Activated T-cell treated with anti-CD3 and anti-CD28 coated beads for 24 hours (primary cell): ENCODE measurements at regions not wholly inside any gene's neighbourhood (a gene's known extent, or its start where the extent isn't known, plus 50 kb on each side); places are given as distances from the start of the nearest gene placed in this dataset.

Experiments used
- DNase-seq: peaks from one replicate; pipeline ENCODE4 v3.0.0-alpha.2; 2020; ENCODE audit warnings: low read depth

DNA sequence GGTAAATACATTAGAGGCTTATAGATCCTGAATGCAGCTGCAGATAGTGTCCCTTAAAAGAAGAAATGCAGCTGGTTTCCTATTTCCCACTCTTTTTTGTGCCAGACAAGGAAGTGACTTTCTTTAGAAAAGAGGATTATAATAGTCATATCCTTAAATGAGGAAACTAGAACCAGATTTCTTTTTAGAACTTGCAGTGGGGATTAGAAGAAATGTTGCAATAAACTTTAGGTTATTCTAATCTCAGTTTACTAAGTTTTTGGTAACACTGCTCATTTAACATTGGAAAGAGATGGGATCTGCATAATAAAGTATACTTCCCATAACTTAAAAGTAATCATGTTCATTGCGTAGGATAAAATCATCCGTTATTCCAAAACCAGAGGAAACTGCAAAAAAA lies 101.9 kb downstream of the SLIT2 start:
- DNase-seq = no peak

DNA sequence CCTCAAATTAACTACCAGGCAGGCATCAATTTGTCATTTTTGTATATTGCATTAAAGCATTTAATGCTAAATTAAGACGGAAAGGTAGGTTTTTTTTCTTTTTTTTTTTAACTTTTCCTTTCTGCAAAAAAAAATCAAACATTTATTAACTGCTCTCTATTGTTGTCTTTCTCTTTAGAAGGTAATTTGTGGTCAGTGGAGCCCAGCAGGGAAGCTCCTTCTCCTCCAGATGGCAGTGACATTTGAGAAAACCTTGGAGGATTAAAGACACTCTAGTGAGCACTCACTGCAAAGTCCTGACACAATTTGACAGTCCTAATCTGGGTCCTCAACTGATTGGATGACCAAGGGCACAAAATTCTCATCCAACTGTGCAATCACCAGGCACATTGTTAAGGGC lies 102.4 kb downstream of the SLIT2 start:
- DNase-seq = no peak

DNA sequence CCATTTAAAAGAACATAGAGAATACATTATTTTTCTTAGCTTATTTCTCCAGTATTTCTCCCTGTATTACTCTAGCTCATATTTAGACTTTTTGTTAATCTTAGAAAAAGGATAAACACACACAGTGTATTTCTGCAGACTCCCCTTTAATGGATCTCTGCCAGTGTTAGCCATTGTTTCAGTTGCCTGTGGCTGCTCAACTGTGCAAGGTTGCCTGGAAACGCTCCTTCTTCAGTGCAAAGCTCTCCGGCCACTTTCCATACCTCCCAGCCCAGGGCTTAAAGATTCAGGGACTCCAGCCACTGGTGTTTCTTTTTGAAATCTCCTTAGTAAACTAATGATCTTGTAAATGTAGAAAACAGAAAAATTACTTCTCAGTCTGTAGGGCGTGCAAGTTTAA lies 104.9 kb downstream of the SLIT2 start:
- no peak for DNase-seq

DNA sequence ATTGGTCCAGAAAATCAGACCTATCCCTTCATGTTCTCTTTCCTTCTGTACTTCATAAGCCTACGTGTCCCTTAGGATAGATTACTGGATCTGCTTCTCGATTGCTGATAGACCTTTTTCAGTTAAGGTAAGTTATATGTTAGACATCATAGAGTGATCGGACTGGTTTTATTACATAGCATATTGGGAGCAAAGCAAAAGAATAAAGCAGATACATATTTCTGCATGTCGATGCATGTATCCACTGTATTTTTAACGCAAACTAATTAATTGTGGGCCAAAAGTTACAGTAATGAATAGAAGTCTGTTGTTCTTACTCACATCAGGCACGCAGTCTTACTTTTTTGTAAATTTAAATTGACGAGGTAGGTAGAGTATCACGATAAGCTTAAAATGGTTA lies 106.4 kb downstream of the SLIT2 start:
- no peak for DNase-seq

DNA sequence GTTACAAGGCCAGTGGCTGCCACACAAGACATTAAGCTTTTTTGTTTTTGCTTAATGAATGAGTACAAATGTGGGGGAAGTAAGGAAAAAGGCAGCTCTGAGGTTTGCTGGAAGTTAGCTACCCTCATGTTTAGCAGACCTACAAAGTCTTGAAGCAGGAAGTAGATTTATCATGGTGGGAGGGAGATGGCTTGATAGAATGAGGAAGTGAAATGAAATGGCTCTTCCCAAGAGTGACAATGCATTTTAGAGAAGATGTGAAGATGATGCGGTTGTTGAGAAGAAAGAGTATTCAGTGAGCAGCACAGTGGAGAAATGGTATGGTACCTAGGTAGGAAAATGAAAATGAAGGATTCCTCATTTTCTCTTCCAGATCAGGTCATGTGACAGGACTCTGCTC lies 108.0 kb downstream of the SLIT2 start:
- DNase-seq = no peak

DNA sequence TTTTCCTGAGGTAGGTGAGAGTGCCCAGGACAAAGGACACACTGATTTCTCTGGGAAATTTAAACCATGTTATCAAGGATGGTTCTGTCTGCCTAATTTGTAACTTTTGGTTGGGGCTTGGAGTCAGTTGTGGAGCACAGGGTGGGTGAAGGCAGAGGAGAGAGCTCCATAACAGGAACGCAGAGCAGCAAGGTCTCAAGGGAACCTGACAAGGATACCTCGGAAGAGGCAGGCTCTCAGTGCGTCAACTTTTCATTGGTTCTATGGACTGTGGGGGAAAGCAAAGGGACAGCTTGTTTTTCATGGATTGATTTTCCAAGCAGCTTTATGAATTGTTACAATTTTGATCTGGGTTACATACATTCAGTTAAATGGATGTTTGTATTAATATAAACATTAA lies 110.4 kb downstream of the SLIT2 start:
- DNase-seq = no peak

DNA sequence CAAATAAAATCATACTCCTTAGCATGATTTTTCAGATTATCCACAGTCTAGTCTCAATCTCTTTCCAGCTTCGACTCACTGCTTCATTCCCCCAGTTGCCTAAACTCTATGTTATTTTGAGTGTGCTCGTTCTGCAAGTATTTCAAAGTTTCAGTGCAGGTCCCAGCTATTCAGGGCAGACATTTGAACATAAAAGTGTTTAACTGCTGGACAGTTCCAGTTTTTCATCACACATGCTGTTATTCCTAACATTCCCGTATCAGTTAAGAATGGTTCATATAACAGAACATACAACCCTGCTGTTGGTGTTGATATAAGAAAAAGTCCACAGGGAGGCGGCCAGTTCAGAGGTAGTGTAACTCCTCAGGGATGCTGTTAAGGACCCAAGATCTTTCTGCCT lies 113.3 kb downstream of the SLIT2 start:
- no peak for DNase-seq

DNA sequence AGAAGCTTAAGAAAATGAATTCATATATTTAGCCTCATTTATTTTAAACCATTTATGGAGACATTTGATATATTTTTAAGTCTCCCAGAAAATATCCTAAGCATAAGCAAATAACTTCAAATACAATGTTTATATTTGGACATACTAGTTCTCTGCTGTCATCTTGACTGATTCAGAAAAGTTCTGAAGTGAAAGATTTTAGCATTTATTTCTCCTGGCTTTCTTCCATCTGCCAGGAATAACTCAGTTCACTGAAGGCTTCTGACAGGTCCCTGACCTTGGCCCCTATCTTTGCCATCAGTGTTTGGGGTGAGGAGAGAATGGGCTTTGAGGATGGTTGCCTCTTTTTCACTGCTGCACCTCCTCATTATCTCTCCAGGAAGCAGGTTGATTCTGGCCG lies 115.7 kb downstream of the SLIT2 start:
- no peak for DNase-seq

DNA sequence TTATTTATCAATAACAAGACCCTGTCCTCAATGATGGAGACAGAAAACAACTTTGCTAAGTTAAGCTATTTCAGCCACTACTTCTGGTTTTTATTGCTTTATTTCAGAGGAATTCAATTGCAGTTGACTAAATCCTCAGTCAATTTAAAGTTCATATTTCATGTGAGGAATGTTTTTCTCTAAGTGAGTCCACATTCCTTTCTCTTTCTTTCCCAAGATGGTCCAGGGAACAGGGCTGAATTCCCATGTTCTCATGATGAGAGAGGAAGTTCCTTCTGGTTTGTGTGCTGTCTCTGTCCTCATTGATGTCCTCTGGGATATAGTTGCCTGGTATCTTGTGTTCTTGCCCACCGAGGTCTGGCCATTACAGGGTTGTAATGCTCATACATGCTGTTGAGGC lies 117.2 kb downstream of the SLIT2 start:
- no peak for DNase-seq

DNA sequence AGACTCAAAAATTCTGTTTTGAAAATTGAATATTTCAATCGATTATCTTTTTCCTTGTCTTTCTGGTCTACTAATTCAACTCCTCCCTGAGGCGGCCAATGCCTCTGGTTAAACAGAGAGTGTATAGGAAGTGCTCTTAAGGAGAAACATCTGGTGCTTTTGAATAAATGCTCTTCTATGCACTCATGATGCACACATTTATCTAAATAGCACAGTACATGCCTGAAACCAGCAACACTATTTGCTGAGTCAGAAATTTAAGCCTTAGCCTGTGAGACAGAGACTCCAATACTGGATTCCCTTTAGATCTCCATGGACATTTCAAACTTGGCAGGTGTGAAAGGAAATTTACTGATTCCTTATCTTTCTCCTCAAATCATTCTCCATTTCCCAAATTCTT lies 118.6 kb downstream of the SLIT2 start:
- no peak for DNase-seq

DNA sequence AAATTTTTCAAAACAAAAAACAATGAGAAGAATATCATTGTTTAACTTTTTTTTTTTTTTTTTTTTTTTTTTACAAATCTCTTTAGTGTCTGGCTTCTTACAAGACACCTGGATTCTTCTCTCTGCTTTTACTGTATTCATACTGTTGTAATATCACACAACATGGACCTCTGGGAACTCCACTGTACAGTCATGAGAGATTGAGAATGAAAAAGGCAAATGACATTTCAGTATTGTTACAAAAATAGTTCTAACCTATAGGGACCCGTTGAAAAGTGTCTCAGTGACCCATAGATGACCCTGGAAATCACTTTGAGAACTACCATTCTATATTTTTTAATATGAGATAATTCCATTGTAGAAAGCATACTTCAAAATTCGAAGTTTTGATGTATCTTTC lies 124.4 kb downstream of the SLIT2 start:
- no peak for DNase-seq

DNA sequence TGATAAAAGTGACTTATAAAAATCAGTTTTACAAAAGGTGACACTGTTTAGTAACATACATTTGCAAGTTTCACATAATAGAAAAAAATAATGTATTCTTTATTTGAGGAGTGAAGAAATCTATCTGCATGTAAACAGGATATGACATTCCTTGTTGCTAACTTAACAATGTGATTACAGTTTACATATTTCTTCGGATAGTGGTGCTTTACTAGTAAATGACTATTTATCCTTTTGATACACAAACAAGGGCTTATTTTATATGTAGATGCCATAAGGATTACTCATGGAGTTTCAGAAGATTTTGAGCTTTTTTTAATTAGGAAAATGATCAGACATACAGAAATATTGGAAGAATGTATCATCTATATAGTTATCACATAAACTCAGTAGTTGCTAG lies 126.5 kb downstream of the SLIT2 start:
- no peak for DNase-seq

DNA sequence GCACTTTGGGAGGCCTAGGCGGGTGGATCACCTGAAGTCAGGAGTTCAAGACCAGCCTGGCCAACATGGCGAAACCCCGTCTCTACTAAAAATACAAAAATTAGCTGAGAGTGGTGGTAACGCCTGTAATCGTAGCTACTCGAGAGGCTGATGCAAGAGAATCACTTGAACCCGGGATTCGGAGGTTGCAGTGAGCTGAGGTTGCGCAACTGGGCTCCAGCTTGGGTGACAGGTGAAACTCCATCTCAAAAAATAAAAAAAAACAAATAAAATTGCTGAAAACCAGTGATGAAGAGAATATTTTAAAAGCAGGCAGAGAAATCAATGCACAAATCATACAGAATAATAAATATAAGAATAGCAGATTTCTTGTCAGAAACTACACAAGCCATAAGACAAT lies 129.3 kb downstream of the SLIT2 start:
- DNase-seq = no peak

DNA sequence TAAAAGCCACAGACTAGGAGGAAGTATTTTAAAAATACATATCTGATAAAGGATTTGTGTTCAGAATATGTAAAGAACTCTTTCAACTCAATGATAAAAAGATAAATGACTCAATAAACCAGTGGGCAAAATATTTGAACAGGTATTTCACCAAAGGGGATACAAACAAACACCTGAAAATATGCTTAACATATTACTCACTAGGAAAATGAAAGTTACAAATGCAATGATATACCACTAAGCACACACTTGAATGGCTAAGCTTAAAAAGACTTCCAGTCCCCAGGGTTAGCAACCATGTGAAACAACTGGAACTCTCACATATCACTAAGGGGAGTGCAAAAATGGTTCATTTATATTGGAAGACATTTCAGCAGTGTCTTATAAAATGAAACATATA lies 131.6 kb downstream of the SLIT2 start:
- DNase-seq = no peak

DNA sequence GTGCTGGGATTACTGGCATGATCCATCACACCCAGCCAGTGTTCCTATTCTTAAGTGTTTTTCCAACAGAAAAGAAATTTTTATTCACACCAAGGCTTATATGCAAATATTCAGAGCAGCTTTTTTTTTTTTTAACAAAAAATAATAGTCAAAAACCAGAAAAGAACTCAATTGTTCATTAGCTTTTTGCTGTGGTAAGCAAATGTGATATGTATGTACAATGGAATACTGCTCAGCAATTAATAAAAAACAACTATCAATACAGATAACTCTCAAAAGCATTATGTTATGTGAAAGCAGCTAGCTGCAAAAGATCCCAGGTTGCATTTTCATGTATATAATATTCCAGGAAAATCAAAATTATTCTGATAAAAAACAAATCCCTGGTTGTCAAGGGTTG lies 132.3 kb downstream of the SLIT2 start:
- DNase-seq = no peak

DNA sequence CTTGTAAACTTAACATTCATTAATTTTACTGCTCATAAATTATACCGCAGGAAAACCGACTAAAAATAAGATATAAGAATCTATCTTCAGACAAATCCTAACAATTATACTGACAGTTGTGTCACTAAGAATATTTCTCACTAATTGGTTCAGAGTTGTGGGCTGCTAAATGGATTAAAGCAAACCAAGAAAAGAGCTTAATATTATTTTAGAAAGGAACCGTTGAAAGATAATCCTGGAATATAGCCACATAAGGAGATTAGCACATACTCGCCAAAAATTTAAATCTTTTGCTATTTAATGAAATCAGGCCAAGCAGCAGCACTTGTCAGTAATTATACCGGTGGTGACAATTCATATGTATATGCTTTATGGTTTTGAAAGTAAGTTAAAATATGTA lies 132.8 kb downstream of the SLIT2 start:
- DNase-seq = no peak

DNA sequence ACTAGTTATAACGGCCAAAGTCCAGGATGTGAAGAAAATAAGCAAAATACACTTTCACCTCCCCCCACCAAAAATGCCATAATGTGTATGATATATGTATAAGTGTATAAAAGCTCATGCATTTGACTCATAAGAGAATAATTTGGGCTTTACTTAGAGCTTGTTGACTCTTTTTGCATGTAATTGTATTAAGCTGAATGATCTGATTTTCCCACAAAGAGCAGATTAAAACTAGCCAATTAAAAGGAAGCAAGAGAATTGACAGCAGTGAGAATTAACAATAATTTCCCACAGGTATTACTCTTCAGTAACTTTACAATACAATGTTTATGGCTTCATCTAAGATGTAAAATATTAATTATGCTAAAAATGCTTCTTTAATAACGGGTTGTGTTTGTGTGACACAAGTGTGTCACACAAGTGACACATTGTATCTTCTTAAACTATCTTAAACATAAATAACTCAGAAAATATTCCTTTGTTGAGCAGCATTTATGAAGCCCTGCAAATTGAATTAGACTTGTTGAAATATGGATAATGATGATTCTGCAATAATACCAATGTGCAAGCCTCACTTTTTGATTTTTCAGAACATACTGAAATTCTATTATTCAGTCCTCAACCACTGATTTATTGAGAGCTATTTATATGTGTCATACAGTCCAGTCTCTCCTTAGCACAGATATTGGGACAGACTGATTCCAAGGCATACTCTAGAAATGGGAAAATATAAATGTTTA lies 134.5 kb downstream of the SLIT2 start:
- DNase-seq = no peak

DNA sequence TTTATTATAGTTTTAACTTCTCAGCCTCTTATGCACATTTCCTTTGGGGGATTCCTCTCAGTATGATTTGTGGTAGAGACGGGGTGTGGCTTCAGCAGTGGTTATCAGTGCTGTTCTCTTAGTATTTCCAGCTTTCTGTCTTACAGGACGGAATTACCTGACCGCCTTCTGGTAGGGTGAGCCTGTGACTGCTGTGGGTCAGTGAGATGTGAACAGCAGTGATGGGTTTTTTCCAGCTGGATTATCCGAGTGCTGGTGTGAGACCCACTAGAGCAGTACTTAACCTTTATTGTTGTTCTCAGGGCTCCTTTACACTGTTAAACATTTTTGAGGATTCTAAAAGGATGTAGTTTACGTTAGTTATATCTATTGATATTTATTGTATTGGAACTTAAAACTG lies 135.2 kb downstream of the SLIT2 start:
- no peak for DNase-seq

DNA sequence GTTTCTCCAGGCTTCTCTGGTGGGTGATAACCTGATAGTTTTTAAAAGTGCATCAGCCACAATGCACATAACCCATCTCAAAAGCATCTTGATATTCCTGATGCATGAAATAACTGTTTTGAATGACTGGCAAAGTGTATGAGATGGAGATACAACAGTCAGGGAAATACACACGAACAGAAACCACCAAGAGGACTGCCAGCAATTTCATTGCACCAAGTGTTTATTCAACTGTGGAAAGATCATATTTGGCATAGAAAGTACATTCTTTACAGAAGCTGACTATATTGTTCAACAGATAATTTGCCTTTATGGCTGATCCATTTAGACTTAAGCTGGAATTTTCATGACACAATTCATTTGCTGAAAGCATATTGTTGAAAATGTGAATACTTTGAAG lies 139.5 kb downstream of the SLIT2 start:
- DNase-seq = no peak

DNA sequence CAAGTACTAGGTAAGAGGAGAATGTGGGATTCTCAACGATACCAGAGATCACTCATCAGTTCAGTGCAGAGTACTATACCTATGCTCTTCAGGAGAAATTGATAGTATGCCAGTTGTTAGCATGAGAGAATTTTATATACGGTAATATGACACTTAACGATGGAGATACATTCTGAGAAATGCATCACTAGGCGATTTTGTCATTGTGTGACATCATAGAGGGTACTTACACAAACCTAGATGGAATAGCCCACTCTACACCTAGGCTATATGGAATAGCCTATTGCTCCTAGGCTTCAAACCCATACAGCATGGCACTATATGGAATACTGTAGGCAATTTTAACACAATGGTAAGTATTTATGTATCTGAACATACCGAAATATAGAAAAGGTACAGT lies 140.2 kb downstream of the SLIT2 start:
- no peak for DNase-seq

DNA sequence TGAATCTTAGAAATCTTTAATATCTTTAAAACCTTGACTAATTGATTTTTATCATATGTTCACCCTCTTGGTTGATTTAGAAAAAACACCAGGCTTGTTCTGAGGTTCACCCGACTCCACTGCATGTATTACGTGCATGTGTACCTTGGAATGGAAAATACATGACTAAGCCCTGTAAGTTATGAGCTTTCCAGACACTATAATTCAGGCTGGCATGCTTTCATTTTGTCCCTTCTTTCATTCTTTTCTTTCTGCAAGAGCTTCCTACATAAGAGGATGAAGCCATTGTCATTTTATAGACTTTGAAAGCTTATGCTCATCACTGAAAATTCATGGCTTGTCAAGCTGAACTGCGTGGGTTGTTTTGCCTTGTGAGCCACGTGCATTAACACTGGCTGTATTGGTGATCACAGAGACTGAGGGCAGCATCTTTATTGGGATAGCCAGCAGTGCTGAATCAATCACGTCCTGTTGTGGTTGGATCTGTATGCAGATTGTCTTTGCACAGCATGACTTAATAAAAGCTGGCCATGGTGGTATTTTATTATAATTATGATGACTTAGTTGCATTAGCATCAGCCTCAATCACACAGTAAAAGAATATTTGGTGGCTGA lies 141.9 kb downstream of the SLIT2 start:
- no peak for DNase-seq

DNA sequence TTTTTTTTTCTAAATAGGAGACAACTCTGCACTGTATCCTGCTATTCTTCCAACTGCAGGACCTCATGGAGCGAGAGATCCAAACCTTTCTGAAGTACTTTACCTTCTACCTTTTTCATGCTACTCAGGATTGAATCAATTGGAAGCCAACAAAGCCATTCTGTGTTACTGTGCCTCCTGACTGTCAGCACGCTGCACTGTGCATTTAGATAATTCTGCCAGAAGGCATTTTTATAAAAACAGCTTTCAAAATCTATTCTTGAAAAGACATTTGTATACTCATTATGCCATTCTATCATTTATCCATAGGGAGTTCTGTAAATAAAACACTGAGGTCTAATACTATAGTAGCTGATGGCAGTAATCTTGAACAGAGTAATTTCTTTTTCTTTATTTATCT lies 142.8 kb downstream of the SLIT2 start:
- DNase-seq = no peak

DNA sequence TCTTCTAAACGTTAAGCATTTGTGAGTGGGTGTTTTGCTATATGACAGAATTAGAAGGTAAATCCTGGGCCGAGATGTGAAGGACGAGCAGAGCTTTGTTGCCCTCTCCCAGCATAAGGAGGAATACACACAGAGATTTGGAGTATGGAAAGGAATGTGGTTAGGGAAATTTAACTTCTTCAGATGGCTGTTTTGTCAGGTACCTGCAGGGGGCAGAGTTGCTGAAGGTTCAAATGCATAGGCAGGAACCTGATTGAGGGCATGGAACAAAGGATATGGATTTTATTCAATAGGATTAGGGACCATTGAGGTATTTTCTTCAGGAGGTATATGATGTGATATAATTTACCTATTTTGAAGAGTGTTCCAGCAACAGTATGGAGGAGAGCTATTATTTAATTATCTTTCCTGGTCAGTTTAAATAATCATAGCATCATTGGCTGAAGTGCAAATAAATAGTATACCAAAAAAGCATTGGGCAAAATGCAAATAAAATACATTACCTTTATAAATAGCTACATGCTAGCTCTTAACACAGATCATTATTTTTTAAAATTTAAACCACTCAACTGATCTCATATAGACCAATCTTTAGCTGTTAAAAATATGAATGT lies 143.6 kb downstream of the SLIT2 start:
- no peak for DNase-seq

DNA sequence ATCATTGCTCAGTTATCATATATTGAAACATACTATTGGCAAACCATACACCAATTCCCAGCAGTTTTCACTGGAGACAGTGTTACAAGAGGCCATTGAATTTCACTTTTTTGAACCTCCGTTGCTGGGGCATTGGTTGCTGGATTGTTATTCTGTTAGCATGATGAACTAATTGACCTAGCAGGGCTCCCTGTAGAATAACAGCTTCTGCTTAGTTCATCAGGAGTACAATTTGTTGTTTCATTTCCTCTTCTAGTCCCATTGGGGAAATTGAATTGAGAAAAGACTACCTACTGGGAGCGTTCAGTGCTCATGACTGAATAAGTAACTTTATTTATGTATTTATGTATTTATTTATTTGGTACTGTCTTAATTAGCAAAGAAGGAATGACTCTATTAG lies 151.6 kb downstream of the SLIT2 start:
- DNase-seq = no peak
